Skeletal muscle satellite cell (primary cell): ENCODE measurements at regions not wholly inside any gene's neighbourhood (a gene's known extent, or its start where the extent isn't known, plus 50 kb on each side); places are given as distances from the start of the nearest gene placed in this dataset.

Source experiments
- H3K27me3 ChIP-seq: 2 replicates; pipeline ENCODE4 v1.7.0; 2013; ENCODE audit warnings: low read length; ENCODE audit not compliant: control insufficient read depth, insufficient read depth
- H3K36me3 ChIP-seq: 2 replicates; pipeline ENCODE4 v1.7.0; 2013; ENCODE audit warnings: mild to moderate bottlenecking, control low read depth, low read length; ENCODE audit not compliant: insufficient read depth
- H3K4me1 ChIP-seq: 2 replicates; pipeline ENCODE4 v1.7.0; 2013; ENCODE audit warnings: low read length; ENCODE audit not compliant: control insufficient read depth, insufficient read depth
- H3K4me2 ChIP-seq: 2 replicates; pipeline ENCODE4 v1.7.0; 2013; ENCODE audit warnings: mild to moderate bottlenecking, low read length
- H3K4me3 ChIP-seq: 2 replicates; pipeline ENCODE4 v1.7.0; 2013; ENCODE audit warnings: low read length
- H3K9ac ChIP-seq: 2 replicates; pipeline ENCODE4 v1.7.0; 2013; ENCODE audit warnings: mild to moderate bottlenecking, low read depth, low read length, moderate library complexity
- H3K9me3 ChIP-seq: replicated peaks from 2 replicates; pipeline ENCODE4 v1.7.0; 2013; ENCODE audit warnings: mild to moderate bottlenecking, control low read depth, low read length

- Histone ChIP-seq H3K36me3 (no peaks in the 10 kb centered on the region), H3K4me3 (no peak overlapping the region), H3K4me1 (no peaks in the 10 kb centered on the region), H3K9me3 (no peaks in the 10 kb centered on the region), H3K9ac (no peak overlapping the region), H3K4me2 (no peak overlapping the region), H3K27me3 (no peaks in the 10 kb centered on the region)
These were observed 60.5 kb downstream of the NR2F2 start for GRCh38 chr15:96390986-96391385.

DNA sequence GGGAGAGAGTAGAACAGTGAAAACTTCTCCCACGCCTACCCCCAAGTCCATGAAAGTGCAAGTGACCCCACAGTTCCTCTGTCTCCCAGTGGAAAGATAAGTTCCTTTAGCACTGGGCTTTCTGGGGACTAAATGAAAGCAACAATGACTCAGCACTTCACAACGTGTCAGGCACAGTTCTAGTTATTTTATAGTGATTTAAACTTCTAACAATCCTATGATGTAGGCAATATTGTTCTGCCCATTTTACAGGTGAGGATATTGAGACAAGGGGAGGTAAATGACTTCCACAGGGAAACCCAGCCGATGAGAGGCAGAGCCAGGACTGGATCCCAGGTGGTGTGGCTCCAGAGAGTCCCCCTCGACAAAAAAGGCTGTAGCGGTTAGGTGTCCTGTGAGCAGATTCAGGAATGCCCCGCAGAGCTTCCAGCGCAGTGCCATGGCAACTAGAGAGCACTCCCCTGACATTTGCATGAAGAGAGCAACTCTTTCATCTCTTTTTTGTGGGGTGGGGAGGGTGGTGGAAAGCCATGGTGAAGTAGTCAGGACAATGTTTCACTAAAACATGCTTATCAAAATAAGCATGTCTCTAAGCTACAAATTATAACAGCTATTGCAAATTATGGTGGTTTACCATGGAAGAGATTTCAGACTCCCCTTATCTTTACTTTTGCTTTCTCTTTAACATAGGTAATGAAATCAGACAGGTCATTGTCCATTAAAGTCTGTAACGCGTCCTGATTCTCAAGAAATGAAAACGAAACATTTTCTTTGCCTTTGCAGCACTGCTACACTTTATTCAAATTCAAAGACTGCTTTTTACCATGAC lies 62.1 kb downstream of the NR2F2 start:
- H3K9me3 ChIP-seq, result no peaks in the 10 kb centered on the region
- H3K36me3 ChIP-seq, result no peaks in the 10 kb centered on the region
- H3K4me3 ChIP-seq, result no peak overlapping the region
- no peaks in the 10 kb centered on the region for H3K4me1 ChIP-seq
- H3K9ac ChIP-seq, result no peak overlapping the region
- no peaks in the 10 kb centered on the region for H3K27me3 ChIP-seq
- H3K4me2 ChIP-seq, result no peak overlapping the region

GRCh38 chr15:96393209-96393513 lies 62.7 kb downstream of the NR2F2 start:
- no peak overlapping the region for H3K9ac ChIP-seq

GRCh38 chr15:96395687-96396086 lies 65.2 kb downstream of the NR2F2 start:
- no peaks in the 10 kb centered on the region for H3K9me3 ChIP-seq
- no peak overlapping the region for H3K4me3 ChIP-seq
- H3K27me3 ChIP-seq, result no peaks in the 10 kb centered on the region
- no peaks in the 10 kb centered on the region for H3K36me3 ChIP-seq
- H3K9ac ChIP-seq, result no peak overlapping the region
- H3K4me2 ChIP-seq, result no peak overlapping the region
- no peaks in the 10 kb centered on the region for H3K4me1 ChIP-seq

More at GRCh38 chr15:96393209-96393513, 62.7 kb downstream of the NR2F2 start:
- no peaks in the 10 kb centered on the region for H3K4me1 ChIP-seq
- no peaks in the 10 kb centered on the region for H3K9me3 ChIP-seq
- H3K36me3 ChIP-seq, result no peaks in the 10 kb centered on the region
- H3K4me3 ChIP-seq, result no peak overlapping the region
- H3K27me3 ChIP-seq, result no peaks in the 10 kb centered on the region
- H3K4me2 ChIP-seq, result no peak overlapping the region

- Histone ChIP-seq H3K9me3 (no peaks in the 10 kb centered on the region), H3K27me3 (peaks cover 4% of the 10 kb centered on the region), H3K4me2 (no peak overlapping the region), H3K36me3 (no peaks in the 10 kb centered on the region), H3K4me3 (no peak overlapping the region), H3K4me1 (no peaks in the 10 kb centered on the region), H3K9ac (no peak overlapping the region)
These were observed 68.3 kb downstream of the NR2F2 start for GRCh38 chr15:96398776-96399175.

GRCh38 chr15:96402403-96402802 lies 71.9 kb downstream of the NR2F2 start:
- Histone ChIP-seq H3K9me3 (no peaks in the 10 kb centered on the region), H3K9ac (no peak overlapping the region), H3K4me2 (no peak overlapping the region), H3K36me3 (no peaks in the 10 kb centered on the region), H3K4me3 (no peak overlapping the region), H3K27me3 (peaks cover 22% of the 10 kb centered on the region), H3K4me1 (no peaks in the 10 kb centered on the region)

GRCh38 chr15:96403071-96403470 lies 72.6 kb downstream of the NR2F2 start:
- Histone ChIP-seq H3K9me3 (no peaks in the 10 kb centered on the region), H3K36me3 (no peaks in the 10 kb centered on the region), H3K4me1 (no peaks in the 10 kb centered on the region), H3K4me2 (no peak overlapping the region), H3K27me3 (peaks cover 29% of the 10 kb centered on the region), H3K4me3 (no peak overlapping the region), H3K9ac (no peak overlapping the region)

- Histone ChIP-seq H3K4me1 (no peaks in the 10 kb centered on the region), H3K9ac (no peak overlapping the region), H3K9me3 (no peaks in the 10 kb centered on the region), H3K36me3 (no peaks in the 10 kb centered on the region), H3K4me2 (no peak overlapping the region), H3K4me3 (no peak overlapping the region), H3K27me3 (peaks cover 36% of the 10 kb centered on the region)
These were observed 73.4 kb downstream of the NR2F2 start for GRCh38 chr15:96403932-96404331.

GRCh38 chr15:96404560-96404959 lies 74.1 kb downstream of the NR2F2 start:
- peaks cover 41% of the 10 kb centered on the region for H3K27me3 ChIP-seq

DNA sequence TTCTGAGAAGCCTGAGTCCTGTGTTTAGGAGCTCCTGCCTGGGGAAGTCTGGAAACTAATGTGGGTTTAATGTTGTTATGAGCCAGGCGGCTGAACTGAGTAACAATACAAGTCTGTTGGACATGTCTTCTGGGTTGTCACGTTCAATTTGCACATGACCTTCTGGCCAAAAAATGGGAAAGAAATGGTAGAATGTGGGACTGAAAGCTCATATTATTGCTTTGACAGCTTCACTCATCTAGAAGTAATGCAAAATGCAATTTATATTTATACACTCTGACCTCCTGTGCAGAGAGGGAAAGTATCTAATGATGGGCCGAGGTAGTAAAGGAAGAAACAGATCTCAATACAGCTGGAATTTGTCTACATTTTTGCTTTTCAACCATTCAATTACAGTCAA lies 75.8 kb downstream of the NR2F2 start:
- no peak overlapping the region for H3K4me2 ChIP-seq
- H3K4me1 ChIP-seq, result peaks cover 5% of the 10 kb centered on the region
- H3K4me3 ChIP-seq, result no peak overlapping the region
- peaks cover 58% of the 10 kb centered on the region for H3K27me3 ChIP-seq
- H3K9ac ChIP-seq, result no peak overlapping the region
- no peaks in the 10 kb centered on the region for H3K36me3 ChIP-seq
- no peaks in the 10 kb centered on the region for H3K9me3 ChIP-seq

More at GRCh38 chr15:96404560-96404959, 74.1 kb downstream of the NR2F2 start:
- H3K4me1 ChIP-seq, result peaks cover 2% of the 10 kb centered on the region
- H3K9ac ChIP-seq, result no peak overlapping the region
- H3K4me3 ChIP-seq, result no peak overlapping the region
- no peaks in the 10 kb centered on the region for H3K9me3 ChIP-seq
- no peaks in the 10 kb centered on the region for H3K36me3 ChIP-seq
- H3K4me2 ChIP-seq, result no peak overlapping the region

GRCh38 chr15:96406701-96407100 lies 76.2 kb downstream of the NR2F2 start:
- H3K4me1 ChIP-seq, result peaks cover 5% of the 10 kb centered on the region
- no peak overlapping the region for H3K9ac ChIP-seq
- H3K4me3 ChIP-seq, result no peak overlapping the region
- no peaks in the 10 kb centered on the region for H3K36me3 ChIP-seq
- H3K27me3 ChIP-seq, result peaks cover 62% of the 10 kb centered on the region
- no peaks in the 10 kb centered on the region for H3K9me3 ChIP-seq
- H3K4me2 ChIP-seq, result no peak overlapping the region

DNA sequence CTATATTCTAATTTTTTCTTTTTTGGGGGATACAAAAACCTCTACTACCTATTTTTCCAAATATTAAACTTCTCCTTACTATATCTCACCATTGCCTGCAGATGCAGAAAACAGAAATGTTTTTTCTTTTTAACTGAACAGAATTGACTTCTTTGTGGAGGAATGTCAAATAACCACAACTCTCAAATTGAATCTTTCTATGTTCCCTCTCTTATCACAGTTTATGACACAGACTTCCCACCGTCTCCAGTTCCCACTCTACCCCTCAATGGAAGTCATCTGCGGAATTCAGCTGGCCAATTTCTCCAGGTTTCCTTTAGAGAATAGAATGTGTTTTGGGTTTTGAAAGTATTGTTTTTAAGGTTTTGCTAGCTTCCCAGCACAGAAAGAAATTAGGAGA lies 77.0 kb downstream of the NR2F2 start:
- H3K9ac ChIP-seq, result no peak overlapping the region
- no peaks in the 10 kb centered on the region for H3K9me3 ChIP-seq
- no peak overlapping the region for H3K4me2 ChIP-seq
- no peaks in the 10 kb centered on the region for H3K36me3 ChIP-seq
- peaks cover 69% of the 10 kb centered on the region for H3K27me3 ChIP-seq
- no peak overlapping the region for H3K4me3 ChIP-seq
- peaks cover 5% of the 10 kb centered on the region for H3K4me1 ChIP-seq
